Fibroblast of lung (primary cell): ENCODE measurements at regions not wholly inside any gene's neighbourhood (a gene's known extent, or its start where the extent isn't known, plus 50 kb on each side); places are given as distances from the start of the nearest gene placed in this dataset.

Source experiments
- EZH2 ChIP-seq: IDR thresholded peaks from 2 replicates; pipeline ENCODE4 v1.5.1; 2012; ENCODE audit warnings: low read length, control low read depth, mild to moderate bottlenecking; ENCODE audit errors: missing control alignments
- TF ChIP-seq, protein P1 (sequence below), 2 donors: IDR thresholded peaks in 1 of 2; conservative IDR thresholded peaks in 1 of 2; 1 replicate in 1 of 2; 2 replicates in 1 of 2; pipeline ENCODE4 v1.5.1; 2011 to 2012; ENCODE audit warnings: low read length in 2 of 2, control low read depth in 1 of 2, inconsistent platforms in 1 of 2, low read depth in 1 of 2, mild to moderate bottlenecking in 1 of 2

DNA sequence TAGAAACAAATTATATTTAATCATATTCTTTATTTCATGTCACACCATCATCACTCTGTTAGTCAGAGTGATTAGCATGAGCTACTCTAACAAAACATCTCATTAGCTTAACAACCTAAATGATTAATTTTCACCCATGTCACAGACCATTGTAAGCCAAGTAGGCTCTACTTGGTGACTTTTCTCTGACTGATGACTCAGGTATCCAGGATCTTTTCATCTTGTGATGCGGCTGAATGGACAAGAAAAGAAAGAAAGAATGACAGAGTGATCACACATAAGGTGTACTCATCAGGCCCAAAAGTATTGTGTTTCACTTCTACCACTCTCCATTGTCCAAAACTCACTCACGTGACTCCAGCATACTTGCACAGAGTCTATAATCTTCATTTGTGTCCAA lies 299.3 kb downstream of the ANXA1 start:
- TF ChIP-seq, protein P1, sequence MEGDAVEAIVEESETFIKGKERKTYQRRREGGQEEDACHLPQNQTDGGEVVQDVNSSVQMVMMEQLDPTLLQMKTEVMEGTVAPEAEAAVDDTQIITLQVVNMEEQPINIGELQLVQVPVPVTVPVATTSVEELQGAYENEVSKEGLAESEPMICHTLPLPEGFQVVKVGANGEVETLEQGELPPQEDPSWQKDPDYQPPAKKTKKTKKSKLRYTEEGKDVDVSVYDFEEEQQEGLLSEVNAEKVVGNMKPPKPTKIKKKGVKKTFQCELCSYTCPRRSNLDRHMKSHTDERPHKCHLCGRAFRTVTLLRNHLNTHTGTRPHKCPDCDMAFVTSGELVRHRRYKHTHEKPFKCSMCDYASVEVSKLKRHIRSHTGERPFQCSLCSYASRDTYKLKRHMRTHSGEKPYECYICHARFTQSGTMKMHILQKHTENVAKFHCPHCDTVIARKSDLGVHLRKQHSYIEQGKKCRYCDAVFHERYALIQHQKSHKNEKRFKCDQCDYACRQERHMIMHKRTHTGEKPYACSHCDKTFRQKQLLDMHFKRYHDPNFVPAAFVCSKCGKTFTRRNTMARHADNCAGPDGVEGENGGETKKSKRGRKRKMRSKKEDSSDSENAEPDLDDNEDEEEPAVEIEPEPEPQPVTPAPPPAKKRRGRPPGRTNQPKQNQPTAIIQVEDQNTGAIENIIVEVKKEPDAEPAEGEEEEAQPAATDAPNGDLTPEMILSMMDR (conservative IDR thresholded peaks at IDR 0.05 in 1 of 2, IDR thresholded peaks at IDR 0.05 in 1 of 2; ENCODE audit: low read depth in 1 of 2, low read length in 2 of 2) = no peak
- TF ChIP-seq EZH2 = no peak
